HUES64 (cell line): ENCODE measurements at regions not wholly inside any gene's neighbourhood (a gene's known extent, or its start where the extent isn't known, plus 50 kb on each side); places are given as distances from the start of the nearest gene placed in this dataset.
A peak's percentile ranks its signal among the peaks of the same experiment; 100 is the strongest.

Experiments used
- H3K27ac ChIP-seq: 2 replicates; pipeline ENCODE4 v1.7.0; 2013; ENCODE audit warnings: low read depth, low read length, inconsistent platforms
- H3K27me3 ChIP-seq: 2 replicates; pipeline ENCODE4 v1.6.1; 2013; ENCODE audit warnings: mild to moderate bottlenecking, low read length; ENCODE audit not compliant: insufficient read depth
- H3K36me3 ChIP-seq: 2 replicates; pipeline ENCODE4 v1.6.1; 2013; ENCODE audit warnings: mild to moderate bottlenecking, low read length; ENCODE audit not compliant: insufficient read depth
- H3K4me1 ChIP-seq: 2 replicates; pipeline ENCODE4 v1.6.1; 2013; ENCODE audit warnings: mild to moderate bottlenecking, low read length, moderate library complexity; ENCODE audit not compliant: insufficient read depth
- H3K4me3 ChIP-seq: 2 replicates; pipeline ENCODE4 v1.5.1; 2013; ENCODE audit warnings: mild to moderate bottlenecking, low read length, moderate library complexity
- H3K9ac ChIP-seq: 2 replicates; pipeline ENCODE4 v1.6.1; 2013; ENCODE audit warnings: mild to moderate bottlenecking, low read depth, low read length
- H3K9me3 ChIP-seq: 2 replicates; pipeline ENCODE4 v1.6.1; 2013; ENCODE audit warnings: low read depth, low read length; ENCODE audit not compliant: insufficient read depth
- WGBS: fragments of 150-250, 120-280 bp; methylation state at CpG from one replicate; pipeline ENCODE4 v1.1.7; 2013; ENCODE audit warnings: missing lambda C conversion rate; 5-methylcytosine and 5-hydroxymethylcytosine counted together

DNA sequence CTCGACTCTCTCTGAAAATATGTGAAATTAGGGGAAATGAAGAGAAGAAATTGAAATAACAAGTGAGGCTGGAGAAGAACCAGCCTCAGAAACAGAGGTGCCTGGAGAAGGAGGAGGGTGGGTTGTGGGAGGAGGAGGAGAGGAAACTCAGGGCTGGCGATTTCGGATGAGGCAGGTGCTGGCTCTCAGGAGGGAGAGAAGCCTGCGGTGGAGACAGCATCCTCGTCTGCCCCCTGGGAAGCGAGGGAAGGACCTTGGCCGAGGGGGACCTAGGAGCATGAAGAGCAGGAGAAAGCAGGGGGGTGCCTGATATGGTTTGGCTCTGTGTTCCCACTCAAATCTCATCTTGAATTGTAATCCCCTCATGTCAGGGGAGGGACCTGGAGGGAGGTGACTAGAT, 264.7 kb upstream of the TNRC6C start:
- WGBS: 64% methylated on average over 7 of the region's 7 CpGs
- no peaks in the 10 kb centered on the region for H3K4me1 ChIP-seq

DNA sequence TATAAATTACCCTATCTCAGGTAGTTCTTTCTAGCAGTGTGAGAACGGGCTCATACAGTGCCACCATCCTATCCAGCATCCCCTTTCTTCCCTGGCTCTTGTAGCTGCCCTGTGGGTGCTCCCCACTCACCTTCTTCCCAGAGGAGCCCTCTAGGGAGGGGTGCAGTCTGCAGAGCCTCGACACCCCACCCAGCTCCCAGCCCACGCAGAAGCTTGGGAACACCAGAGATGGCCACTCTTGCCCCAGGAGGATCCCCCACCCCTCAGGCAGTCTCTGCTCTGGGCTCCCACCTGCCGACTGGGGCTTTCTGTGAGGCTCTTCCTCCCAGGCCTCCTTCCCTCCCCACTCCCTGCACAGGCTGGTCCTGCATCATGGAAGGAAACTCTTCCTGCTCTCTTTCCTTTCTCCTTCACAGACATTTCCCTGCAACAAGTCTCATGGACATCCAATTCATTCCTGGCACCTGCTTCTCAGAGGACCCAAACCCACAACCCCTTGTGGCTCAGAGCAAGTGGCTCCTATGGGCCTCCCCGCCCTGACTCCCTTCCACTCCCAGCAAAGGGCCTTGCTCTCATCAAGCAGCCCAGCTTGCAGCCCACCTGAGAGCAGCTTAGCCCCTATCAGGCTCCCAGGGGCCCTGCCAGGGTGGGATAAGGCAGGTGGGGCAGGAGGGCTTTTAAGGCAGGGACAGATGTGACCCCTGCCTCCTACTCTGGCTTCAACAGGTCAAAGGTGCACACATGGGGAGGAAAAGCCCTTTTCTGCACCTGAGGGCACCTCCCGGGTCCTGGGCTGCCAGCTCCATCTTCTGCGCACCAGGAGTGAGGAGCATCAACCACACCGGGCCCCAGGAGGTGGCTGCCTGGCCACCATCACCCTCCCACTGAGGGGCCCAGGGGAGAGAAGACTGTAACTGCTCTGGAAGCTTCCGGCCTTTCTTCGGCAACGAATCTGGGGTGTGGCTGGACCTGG, 263.8 kb upstream of the TNRC6C start:
- Histone ChIP-seq H3K27ac (no peak overlapping the region), H3K27me3 (peaks cover 47% of the 10 kb centered on the region), H3K4me1 (no peaks in the 10 kb centered on the region), H3K36me3 (no peaks in the 10 kb centered on the region), H3K9me3 (no peaks in the 10 kb centered on the region), H3K9ac (no peak overlapping the region), H3K4me3 (no peak overlapping the region)
- WGBS: 92% methylated on average over 11 of the region's 11 CpGs

More for the DNA sequence above, 264.7 kb upstream of the TNRC6C start:
- Histone ChIP-seq H3K36me3 (no peaks in the 10 kb centered on the region), H3K27me3 (peaks cover 47% of the 10 kb centered on the region), H3K4me3 (no peak overlapping the region), H3K27ac (no peak overlapping the region), H3K9ac (no peak overlapping the region), H3K9me3 (no peaks in the 10 kb centered on the region)

DNA sequence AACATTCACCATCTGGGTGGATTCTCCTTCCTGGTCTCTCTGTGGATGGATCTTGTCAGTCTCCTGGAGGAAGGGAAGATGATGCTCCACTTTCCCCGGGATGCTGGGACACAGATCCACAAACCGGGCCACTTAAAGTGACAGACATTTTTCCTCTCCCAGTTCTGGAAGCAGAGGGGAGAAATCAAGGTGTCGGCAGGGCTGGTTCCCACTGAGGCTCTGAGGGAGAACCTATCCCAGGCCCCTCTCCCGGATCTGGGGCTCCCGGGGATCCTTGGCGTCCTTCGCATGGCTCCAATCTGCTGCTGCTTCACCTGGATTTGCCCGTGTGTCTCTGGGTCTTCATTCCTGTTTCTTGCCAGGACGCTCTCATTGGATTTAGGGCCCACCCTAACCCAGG, 263.1 kb upstream of the TNRC6C start:
- H3K27ac ChIP-seq: no peak overlapping the region
- 75% methylated on average over 9 of the region's 9 CpGs for WGBS
- H3K9me3 ChIP-seq: no peaks in the 10 kb centered on the region
- no peaks in the 10 kb centered on the region for H3K36me3 ChIP-seq
- peak overlapping the region; percentile 57; the same call in 1 of the 2 replicates for H3K4me3 ChIP-seq
- H3K4me1 ChIP-seq: no peaks in the 10 kb centered on the region
- H3K27me3 ChIP-seq: peaks cover 47% of the 10 kb centered on the region
- no peak overlapping the region for H3K9ac ChIP-seq

DNA sequence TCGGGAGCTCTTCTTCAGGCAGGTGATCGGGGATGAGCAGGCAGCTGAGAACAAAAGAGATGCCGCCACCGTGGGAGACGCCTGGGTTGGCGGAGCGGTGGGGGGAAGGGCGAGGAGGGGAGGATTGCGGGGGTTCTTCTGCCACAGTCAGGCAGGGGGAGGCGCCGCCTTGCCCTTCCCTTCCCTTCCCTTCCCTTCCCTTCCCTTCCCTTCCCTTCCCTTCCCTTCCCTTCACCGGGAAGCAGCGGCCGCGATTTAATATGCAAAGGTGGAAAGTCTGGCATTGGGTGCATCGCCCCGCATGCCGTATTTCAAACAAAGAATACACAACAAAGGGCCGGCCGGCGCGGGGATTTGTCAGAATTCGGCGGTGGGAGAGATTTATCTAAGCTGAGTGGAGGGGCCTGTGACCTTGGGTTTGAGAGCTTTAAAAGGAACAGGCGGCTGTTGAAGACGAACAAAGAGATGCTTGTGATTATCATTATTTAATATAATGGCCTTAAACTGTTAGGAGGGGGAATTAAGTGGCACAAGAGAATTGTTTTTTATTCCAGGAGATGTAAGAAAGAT, 262.3 kb upstream of the TNRC6C start:
- WGBS: 2% methylated on average over 21 of the region's 26 CpGs

DNA sequence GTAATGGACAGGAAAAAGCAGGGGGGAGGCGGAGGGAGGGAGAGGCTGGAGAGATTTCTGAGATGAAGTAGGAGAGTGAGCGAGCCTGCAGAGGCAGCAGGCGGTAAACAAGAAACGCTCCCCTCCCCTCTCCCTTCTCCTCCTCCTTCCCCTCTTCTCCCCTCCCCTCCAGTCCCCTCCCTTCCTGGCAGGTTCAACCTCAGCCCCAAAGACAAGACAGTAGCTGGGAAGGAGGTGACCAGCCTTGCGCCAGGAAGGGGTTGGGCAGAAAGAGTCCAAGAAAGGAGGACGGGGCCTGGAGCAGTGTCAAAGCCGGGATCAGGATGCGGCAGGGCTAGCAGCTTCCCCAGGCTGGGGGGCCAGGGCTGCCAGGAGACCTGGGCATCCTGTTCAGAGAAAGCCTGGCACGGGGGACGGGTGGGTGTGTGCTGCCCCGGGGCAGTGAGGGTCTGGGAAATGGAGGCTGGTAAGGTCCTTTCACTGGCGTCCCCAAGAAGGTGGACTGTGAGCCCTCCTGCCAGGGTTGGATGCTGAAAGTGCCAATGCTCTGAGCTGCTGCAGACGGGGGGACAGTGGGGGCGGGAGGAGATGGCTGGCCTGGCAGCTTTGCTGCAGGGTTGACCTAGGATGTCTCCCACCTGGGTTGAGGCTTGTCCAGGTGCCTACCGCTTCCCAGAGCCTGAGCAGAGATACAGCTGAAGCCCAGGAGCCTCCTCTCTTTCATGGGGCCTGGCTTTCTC, 261.6 kb upstream of the TNRC6C start:
- peaks cover 2% of the 10 kb centered on the region; the same call in 1 of the 2 replicates for H3K9me3 ChIP-seq
- no peak overlapping the region for H3K27ac ChIP-seq
- no peaks in the 10 kb centered on the region for H3K36me3 ChIP-seq
- peak overlapping the region; percentile 46; the same call in 1 of the 2 replicates for H3K9ac ChIP-seq
- peak overlapping the region; percentile 57 for H3K4me3 ChIP-seq
- H3K4me1 ChIP-seq: peaks cover 7% of the 10 kb centered on the region; the same call in 1 of the 2 replicates
- H3K27me3 ChIP-seq: peaks cover 47% of the 10 kb centered on the region
- 32% methylated on average over 14 of the region's 15 CpGs for WGBS

More for the DNA sequence above, 262.3 kb upstream of the TNRC6C start:
- no peaks in the 10 kb centered on the region for H3K36me3 ChIP-seq
- H3K27ac ChIP-seq: no peak overlapping the region; the same call in 1 of the 2 replicates
- H3K9me3 ChIP-seq: no peaks in the 10 kb centered on the region
- peak overlapping the region; percentile 46 for H3K9ac ChIP-seq
- peaks cover under 1% of the 10 kb centered on the region; the same call in 1 of the 2 replicates for H3K4me1 ChIP-seq
- peaks cover 47% of the 10 kb centered on the region for H3K27me3 ChIP-seq
- peak overlapping the region; percentile 57 for H3K4me3 ChIP-seq

DNA sequence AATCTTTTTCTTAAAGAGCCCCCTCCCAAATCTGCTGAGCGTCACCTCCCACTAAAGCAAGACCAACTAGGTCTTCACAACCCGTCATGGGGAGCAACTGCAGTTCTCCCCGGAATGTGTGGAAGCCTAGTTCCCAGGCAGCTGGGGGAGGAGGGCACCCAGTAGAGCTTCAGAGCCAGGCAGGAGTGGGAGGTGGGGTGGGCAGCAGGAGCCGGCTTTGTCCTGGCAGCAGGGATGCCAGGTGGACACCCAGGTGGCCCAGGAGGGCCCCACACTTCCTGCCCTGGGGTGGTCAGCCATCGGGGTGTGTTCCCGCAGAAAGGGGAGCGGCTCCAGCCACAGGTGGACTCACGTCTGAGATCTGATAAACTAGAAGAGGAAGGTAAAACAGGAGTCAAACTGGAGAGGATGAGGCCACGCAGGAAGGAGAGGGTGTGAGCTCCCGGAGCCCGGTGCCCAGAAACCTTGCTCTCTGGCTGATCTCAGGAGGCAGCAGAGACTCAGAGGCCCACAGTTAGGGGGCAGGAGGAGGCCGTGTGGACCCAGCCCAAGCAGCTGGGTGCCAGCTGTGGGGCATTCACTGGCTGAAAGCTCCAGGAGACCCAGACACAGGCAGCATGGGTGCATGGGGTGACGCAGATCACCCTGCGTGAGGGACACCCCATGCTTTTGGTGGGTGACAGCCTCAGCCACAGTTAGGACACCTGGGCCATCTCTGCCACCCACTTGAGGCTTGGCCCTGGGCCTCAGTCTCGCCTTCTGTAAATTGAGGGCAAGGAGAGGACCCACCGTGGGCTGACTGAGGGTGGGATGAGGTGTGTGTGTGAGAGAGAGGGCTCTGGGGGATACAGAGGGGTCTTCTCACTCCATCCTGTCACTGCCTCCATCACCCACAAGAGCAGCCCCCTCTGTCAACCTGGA, 260.8 kb upstream of the TNRC6C start:
- H3K4me1 ChIP-seq: peaks cover 7% of the 10 kb centered on the region; the same call in 1 of the 2 replicates
- peaks cover 11% of the 10 kb centered on the region; the same call in 1 of the 2 replicates for H3K9me3 ChIP-seq
- H3K27me3 ChIP-seq: peaks cover 47% of the 10 kb centered on the region
- H3K36me3 ChIP-seq: no peaks in the 10 kb centered on the region
- H3K4me3 ChIP-seq: no peak overlapping the region
- H3K27ac ChIP-seq: no peak overlapping the region
- 85% methylated on average over 16 of the region's 16 CpGs for WGBS
- H3K9ac ChIP-seq: no peak overlapping the region

DNA sequence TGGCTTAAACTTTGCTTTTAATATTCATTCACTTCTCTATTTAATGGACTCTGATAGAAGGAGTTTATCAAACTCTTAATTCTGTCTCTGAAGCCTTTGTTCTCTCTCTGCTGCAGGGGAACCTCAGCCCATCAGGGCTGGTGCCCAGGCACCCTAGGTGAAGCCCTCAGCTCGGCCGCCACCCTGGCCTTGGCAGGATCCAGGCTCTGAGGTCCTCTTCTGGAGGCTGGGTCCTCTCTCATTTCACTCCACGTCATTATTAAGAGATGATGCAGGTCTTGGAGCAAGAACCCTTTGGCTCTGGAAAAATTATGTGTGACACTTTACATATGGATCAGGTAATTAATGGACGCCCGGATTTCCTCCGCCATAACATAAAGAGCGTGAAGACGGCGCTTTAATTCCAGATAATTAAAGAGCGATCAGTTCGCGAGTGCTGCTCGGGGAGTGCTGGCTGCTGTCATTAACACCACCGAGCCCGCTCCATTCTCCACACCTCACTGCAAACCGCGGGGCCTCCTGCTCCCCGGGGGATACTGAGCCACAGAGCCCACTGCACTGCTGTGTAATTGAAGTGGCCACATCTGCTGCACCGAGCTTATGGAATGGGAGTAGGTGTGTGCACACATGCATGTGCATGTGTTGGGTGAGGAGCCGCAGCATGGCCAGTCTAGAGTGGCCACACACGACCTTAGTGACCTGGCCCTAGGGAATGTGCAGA, 259.4 kb upstream of the TNRC6C start:
- Histone ChIP-seq H3K4me3 (no peak overlapping the region), H3K36me3 (no peaks in the 10 kb centered on the region), H3K4me1 (peaks cover 7% of the 10 kb centered on the region; the same call in 1 of the 2 replicates), H3K27me3 (peaks cover 35% of the 10 kb centered on the region), H3K9me3 (peaks cover 24% of the 10 kb centered on the region), H3K9ac (no peak overlapping the region), H3K27ac (no peak overlapping the region)
- WGBS: 86% methylated on average over 21 of the region's 21 CpGs

DNA sequence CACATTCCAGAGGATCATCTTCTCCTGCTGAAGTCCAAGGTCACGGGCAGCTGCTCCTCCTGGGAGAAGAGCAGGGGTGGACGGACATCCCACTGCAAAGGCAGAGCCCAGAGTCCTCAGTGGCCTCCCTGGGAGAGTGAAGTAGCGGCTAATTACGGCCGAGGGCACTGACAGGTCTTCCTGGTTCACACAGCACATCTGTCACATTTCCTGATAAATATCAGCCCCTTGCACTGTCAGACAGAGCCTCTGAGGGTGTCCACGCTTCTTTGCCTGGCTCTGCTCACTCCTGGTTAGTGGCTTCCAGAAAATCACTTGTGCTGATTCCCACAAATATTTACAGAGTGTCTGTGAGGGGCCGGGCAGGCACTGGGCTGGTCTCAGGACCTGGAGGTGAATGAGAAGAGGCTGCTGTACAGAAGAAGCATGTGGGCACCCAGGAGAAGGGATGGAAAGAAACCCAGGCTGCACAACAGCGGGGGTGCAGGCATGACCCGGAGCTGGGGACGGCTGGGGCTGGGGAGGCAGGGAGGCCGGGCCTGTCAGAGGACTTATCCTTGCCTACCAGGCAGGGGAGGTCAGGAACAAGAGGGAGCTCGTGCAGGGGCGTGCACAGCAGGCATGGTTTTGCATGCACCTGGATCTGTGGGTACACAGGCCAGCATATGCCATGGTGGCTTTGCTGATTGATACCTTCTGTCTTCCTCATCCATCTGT, 258.2 kb upstream of the TNRC6C start:
- no peaks in the 10 kb centered on the region for H3K36me3 ChIP-seq
- H3K9ac ChIP-seq: no peak overlapping the region
- peaks cover 7% of the 10 kb centered on the region; the same call in 1 of the 2 replicates for H3K4me1 ChIP-seq
- H3K27me3 ChIP-seq: peaks cover 23% of the 10 kb centered on the region
- WGBS: 88% methylated on average over 13 of the region's 13 CpGs
- H3K4me3 ChIP-seq: no peak overlapping the region
- peaks cover 36% of the 10 kb centered on the region for H3K9me3 ChIP-seq
- H3K27ac ChIP-seq: no peak overlapping the region

DNA sequence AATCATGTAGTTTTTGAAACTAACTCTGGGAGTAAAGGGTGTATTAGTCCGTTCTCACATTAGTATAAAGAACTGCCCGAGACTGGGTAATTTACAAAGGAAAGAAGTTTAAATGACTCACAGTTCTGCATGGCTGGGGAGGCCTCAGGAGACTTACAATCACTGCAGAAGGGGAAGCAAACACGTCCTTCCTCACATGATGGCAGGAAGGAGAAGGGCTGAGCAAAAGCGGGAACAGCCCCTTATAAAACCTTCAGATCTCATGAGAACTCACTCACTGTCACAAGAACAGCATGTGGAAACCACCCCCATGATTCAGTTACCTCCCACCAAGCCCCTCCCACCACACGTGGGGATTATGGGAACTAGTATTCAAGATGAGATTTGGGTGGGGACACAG, 256.5 kb upstream of the TNRC6C start:
- peaks cover 6% of the 10 kb centered on the region for H3K27me3 ChIP-seq
- H3K9ac ChIP-seq: no peak overlapping the region
- H3K4me3 ChIP-seq: no peak overlapping the region
- H3K9me3 ChIP-seq: peaks cover 42% of the 10 kb centered on the region
- no peaks in the 10 kb centered on the region for H3K36me3 ChIP-seq
- WGBS: 83% methylated on average over 3 of the region's 5 CpGs
- H3K27ac ChIP-seq: no peak overlapping the region
- peaks cover 7% of the 10 kb centered on the region; the same call in 1 of the 2 replicates for H3K4me1 ChIP-seq
